ENCODE measurements at regions not wholly inside any gene's neighbourhood (a gene's known extent, or its start where the extent isn't known, plus 50 kb on each side); places are given as distances from the start of the nearest gene placed in this dataset.

GRCh38 chr2:217289907-217290280, 430.0 kb upstream of the TNP1 start:
- Histone ChIP-seq H3K4me3 (no peak overlapping the region), H3K4me1 (peaks cover 4 to 18% (median 13%) of the 10 kb centered on the region in 4 donors), H3K27me3 (no peaks in the 10 kb centered on the region), H3K27ac (no peak overlapping the region), H3K36me3 (no peaks in the 10 kb centered on the region), H3K9me3 (no peaks in the 10 kb centered on the region)
- 21 to 42% (median 33%) methylated on average over 2 of the region's 2 CpGs for WGBS, 5 donors
- intact Hi-C loops (cut with DNase I; ENCODE audit: low total_unique reads) = no loop called here
- TF ChIP-seq POLR2A (IDR thresholded peaks at IDR 0.05) (no peak), EP300 (IDR thresholded peaks at IDR 0.05) (no peak), CTCF (IDR thresholded peaks at IDR 0.05) (no peak), POLR2AphosphoS5 (IDR thresholded peaks at IDR 0.05) (no peak)
- peak in 1 of 2 donors; percentile 70 for DNase-seq

GRCh38 chr2:217289177-217289906, 429.5 kb upstream of the TNP1 start:
- no peaks in the 10 kb centered on the region for H3K27me3 ChIP-seq
- no peaks in the 10 kb centered on the region for H3K36me3 ChIP-seq
- H3K27ac ChIP-seq = no peak overlapping the region
- intact Hi-C loops (cut with DNase I; ENCODE audit: low total_unique reads) = no loop called here
- TF ChIP-seq CTCF (IDR thresholded peaks at IDR 0.05) (no peak), POLR2AphosphoS5 (IDR thresholded peaks at IDR 0.05) (no peak), POLR2A (IDR thresholded peaks at IDR 0.05) (no peak), EP300 (IDR thresholded peaks at IDR 0.05) (no peak)
- DNase-seq = peak in 1 of 2 donors; percentile 37
- peaks cover 4 to 18% (median 13%) of the 10 kb centered on the region in 4 donors for H3K4me1 ChIP-seq
- WGBS, 5 donors = 60 to 86% (median 72%) methylated on average over 2 of the region's 2 CpGs
- H3K4me3 ChIP-seq = no peak overlapping the region
- no peaks in the 10 kb centered on the region for H3K9me3 ChIP-seq

- Histone ChIP-seq H3K4me1 (peaks cover 4 to 18% (median 13%) of the 10 kb centered on the region in 4 donors), H3K36me3 (no peaks in the 10 kb centered on the region), H3K4me3 (no peak overlapping the region), H3K9me3 (no peaks in the 10 kb centered on the region), H3K27ac (no peak overlapping the region), H3K27me3 (no peaks in the 10 kb centered on the region)
- DNase-seq = no peak
- TF ChIP-seq CTCF (IDR thresholded peaks at IDR 0.05) = no peak
- TF ChIP-seq EP300 (IDR thresholded peaks at IDR 0.05) = no peak
- intact Hi-C loops (cut with DNase I; ENCODE audit: low total_unique reads) = no loop called here
- WGBS, 5 donors = 23 to 95% (median 80%) methylated on average over 3 of the region's 3 CpGs
Observed at GRCh38 chr2:217288472-217289063, 428.7 kb upstream of the TNP1 start.

GRCh38 chr2:217286833-217287232, 427.0 kb upstream of the TNP1 start:
- 79 to 96% (median 94%) methylated on average over 2 of the region's 2 CpGs for WGBS, 5 donors
- Histone ChIP-seq H3K36me3 (no peaks in the 10 kb centered on the region), H3K4me3 (no peak overlapping the region), H3K9me3 (no peaks in the 10 kb centered on the region), H3K4me1 (peaks cover 0 to 17% (median 12%) of the 10 kb centered on the region in 4 donors), H3K27me3 (no peaks in the 10 kb centered on the region), H3K27ac (no peak overlapping the region)
- intact Hi-C loops (cut with DNase I; ENCODE audit: low total_unique reads) = no loop called here
- TF ChIP-seq POLR2AphosphoS5 (IDR thresholded peaks at IDR 0.05) = no peak
- TF ChIP-seq POLR2A (IDR thresholded peaks at IDR 0.05) = no peak
- no peak for TF ChIP-seq CTCF (IDR thresholded peaks at IDR 0.05)
- TF ChIP-seq EP300 (IDR thresholded peaks at IDR 0.05) = no peak
- DNase-seq = no peak
